ENCODE measurements at regions not wholly inside any gene's neighbourhood (a gene's known extent, or its start where the extent isn't known, plus 50 kb on each side); places are given as distances from the start of the nearest gene placed in this dataset.

DNA sequence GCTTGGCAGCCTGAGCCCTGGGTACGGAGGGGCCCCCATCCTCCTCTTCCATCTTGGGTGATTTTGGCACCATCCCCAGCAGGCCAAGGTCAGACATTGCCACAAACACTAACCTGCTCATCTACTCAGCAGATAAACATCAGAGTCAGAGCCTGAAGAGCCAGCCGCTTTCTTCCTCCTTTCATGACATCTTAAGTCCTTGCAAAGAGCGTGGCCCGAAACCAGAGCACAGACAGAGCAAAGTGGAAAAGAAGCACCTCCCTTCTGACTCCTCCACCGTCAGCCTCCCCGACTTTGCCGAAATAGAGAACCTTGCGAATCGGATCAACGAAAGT lies 60.4 kb upstream of the RPH3AL start:
- H3K4me3 ChIP-seq (ENCODE audit: control insufficient read depth, low read depth, low read length), result no peak overlapping the region
- DNase-seq (ENCODE audit: low read depth), result no peak
- TF ChIP-seq, protein P1, sequence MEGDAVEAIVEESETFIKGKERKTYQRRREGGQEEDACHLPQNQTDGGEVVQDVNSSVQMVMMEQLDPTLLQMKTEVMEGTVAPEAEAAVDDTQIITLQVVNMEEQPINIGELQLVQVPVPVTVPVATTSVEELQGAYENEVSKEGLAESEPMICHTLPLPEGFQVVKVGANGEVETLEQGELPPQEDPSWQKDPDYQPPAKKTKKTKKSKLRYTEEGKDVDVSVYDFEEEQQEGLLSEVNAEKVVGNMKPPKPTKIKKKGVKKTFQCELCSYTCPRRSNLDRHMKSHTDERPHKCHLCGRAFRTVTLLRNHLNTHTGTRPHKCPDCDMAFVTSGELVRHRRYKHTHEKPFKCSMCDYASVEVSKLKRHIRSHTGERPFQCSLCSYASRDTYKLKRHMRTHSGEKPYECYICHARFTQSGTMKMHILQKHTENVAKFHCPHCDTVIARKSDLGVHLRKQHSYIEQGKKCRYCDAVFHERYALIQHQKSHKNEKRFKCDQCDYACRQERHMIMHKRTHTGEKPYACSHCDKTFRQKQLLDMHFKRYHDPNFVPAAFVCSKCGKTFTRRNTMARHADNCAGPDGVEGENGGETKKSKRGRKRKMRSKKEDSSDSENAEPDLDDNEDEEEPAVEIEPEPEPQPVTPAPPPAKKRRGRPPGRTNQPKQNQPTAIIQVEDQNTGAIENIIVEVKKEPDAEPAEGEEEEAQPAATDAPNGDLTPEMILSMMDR (conservative IDR thresholded peaks at IDR 0.05; ENCODE audit: control insufficient read depth, insufficient read depth, low read depth, low read length), result no peak

DNA sequence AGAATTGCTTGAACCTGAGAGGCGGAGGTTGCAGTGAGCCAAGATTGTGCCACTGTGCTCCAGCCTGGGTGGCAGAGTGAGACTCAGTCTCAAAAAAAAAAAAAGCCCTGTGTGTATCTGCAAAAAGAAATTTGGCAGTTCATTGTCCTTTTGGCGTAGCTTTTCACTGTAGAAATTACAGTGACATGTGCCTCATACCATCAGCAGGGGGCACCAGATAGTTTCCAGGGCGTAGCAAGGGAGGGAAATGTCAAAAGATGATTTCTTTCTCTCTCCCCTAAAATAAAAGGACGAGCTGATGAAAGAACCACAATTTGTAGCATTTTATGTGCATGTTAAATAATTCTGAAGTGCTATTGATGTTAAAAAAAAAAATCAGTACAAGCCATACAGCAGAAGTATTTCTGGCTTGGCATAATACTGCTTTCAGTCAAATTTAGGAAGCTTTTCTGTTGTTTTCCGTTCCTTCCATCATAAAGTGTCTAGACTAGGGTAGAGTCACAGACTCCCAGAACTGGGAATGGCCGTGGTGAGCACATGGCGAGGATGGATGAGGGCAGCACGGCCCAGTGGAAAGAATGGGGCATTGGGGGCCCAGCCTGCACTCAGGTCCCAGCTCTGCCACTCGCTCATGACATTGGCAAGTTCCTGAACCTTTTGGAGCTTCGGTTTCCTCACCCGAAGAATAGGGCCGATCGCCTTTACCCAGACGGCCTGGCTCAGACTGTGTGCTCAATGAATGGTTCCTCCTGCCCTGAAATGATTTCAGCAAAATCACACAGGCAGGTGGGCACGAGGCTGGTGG lies 59.8 kb upstream of the RPH3AL start:
- peak; percentile 68 for DNase-seq (ENCODE audit: low read depth)
- H3K4me3 ChIP-seq (ENCODE audit: control insufficient read depth, low read depth, low read length), result no peak overlapping the region

DNA sequence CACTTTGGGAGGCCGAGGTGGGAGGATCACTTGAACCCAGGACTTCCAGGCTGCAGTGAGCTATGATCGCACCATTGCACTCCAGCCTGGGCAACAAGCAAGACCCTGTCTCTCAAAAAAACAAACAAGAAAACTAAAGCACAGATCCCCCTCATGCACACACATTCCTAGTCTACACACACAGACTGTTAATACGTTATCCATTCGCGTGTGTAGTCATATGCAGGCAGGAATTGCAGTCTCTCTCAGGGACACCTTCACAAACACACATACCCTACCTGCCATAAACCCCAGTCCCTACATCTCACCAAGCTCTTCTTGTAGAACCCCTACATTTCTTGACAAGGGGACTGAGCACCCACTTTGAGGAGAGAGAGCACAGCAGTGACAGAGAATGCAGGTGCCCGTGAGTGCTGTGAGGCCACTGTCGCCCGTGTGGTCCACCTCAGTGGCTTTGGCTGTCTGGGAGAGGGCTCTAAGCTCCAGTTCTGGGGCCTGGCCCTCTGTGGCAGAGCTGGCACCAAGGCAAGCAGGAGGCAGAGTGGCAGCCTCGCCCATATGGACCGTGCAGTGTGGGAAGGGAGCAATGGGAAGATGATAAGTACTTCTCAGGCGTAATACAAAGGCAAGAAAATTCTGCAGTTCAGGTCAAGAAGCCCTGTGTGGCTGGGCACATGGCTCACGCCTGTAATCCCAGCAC lies 59.0 kb upstream of the RPH3AL start:
- TF ChIP-seq, protein P1 (conservative IDR thresholded peaks at IDR 0.05; ENCODE audit: control insufficient read depth, insufficient read depth, low read depth, low read length), result no peak
- H3K4me3 ChIP-seq (ENCODE audit: control insufficient read depth, low read depth, low read length), result peak overlapping the region; percentile 91
- no peak for DNase-seq (ENCODE audit: low read depth)

More for the DNA sequence above, 59.8 kb upstream of the RPH3AL start:
- TF ChIP-seq, protein P1 (conservative IDR thresholded peaks at IDR 0.05; ENCODE audit: control insufficient read depth, insufficient read depth, low read depth, low read length), result peak; percentile 91

DNA sequence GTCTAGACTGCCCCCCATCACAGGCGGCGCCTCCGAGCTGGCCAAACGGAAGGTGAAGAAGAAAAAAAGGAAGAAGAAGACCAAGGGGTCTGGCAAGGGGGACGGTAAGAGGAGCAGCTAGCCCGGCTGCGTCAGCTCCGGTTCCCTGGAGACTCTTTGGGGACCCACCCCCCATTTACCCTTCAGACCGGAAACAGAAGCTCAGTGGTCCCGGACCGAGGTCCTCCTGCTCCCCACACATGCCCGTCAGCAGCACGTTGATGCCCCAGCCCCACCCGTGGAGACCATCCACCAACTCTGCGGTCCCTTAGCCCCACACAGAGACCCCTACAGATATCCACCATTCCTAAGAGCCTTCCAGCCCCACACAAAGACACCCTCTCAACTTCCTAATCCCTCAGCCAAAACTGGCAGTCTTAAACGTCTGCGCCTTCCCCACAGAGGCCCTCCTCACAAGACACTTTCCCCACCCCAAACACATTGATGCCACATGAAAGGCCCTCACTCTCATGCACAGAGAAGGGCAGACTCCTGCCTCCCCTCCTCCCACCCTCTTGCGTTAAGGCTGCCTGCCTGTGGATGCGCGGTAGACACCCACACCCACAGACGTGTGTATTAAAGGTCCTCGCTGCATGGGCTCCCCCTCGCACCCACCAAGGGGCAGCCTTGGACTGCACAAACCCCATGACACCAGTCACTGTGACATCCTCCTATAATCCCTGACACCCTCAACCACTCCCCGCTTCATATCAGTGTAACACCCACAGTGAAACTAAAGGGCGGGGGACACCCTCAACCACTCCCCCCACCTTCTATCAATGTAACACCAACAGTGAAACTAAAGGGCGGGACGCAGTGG lies 58.2 kb upstream of the RPH3AL start:
- TF ChIP-seq, protein P1 (conservative IDR thresholded peaks at IDR 0.05; ENCODE audit: control insufficient read depth, insufficient read depth, low read depth, low read length), result peak; percentile 1
- H3K4me3 ChIP-seq (ENCODE audit: control insufficient read depth, low read depth, low read length), result peak overlapping the region; percentile 91
- DNase-seq (ENCODE audit: low read depth), result peak; percentile 35

DNA sequence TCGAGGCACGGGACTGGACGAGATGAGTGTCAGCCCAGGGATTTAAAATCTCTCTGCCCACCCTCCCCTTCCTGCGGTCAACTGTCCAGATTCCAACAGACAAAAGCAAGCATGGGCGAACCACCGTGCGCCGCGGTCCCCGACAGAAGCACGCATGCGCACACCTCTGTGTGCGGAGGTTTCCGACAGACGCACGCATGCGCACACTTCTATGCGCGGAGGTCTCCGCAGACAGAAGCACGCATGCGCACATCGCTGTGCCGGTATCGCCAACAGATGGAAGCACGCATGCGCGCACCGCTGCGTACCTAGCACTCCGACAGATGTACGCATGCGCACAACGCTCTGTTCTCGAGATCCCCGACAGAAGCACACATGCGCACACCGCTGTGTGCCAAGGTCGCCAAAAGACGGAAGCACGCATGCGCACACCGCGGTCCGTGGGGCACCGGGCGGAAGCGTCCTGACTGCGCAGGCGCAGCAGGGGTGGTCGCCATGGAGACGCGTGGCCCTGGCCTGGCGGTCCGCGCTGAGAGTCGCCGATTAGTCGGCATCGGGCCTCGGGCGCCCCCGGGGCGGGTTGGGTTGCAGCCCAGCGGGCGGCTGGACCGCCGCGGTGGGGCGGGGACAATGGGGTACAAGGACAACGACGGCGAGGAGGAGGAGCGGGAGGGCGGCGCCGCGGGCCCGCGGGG lies 57.4 kb upstream of the RPH3AL start:
- TF ChIP-seq, protein P1 (conservative IDR thresholded peaks at IDR 0.05; ENCODE audit: control insufficient read depth, insufficient read depth, low read depth, low read length), result no peak
- DNase-seq (ENCODE audit: low read depth), result peak; percentile 99
- peak overlapping the region; percentile 91 for H3K4me3 ChIP-seq (ENCODE audit: control insufficient read depth, low read depth, low read length)

DNA sequence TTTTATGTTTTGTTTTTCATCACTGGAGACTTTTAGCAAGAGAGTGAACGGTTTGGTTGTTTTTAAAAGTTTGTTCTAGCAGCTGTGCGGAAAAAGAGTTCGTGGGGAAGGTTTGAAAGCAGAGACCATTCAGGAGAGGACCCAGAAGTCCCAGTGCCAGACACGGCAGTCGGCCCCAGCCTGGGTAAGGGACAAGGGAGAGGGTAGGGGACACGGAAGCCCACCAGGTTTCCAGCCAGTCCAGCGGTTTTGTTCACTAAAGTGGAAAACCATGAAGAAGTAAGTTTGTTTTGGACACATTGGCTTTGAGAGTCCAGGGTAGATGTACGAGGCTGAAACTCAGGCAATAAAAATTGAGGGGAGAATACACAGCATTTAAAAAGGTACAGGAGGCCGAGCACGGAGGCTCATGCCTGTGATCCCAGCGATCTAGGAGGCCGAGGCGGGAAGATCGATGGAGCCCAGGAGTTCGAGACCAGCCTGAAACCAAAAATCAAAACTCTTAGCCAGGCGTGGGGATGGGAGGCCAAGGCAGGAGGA lies 56.8 kb upstream of the RPH3AL start:
- TF ChIP-seq, protein P1 (conservative IDR thresholded peaks at IDR 0.05; ENCODE audit: control insufficient read depth, insufficient read depth, low read depth, low read length), result no peak
- DNase-seq (ENCODE audit: low read depth), result no peak
- peak overlapping the region; percentile 47 for H3K4me3 ChIP-seq (ENCODE audit: control insufficient read depth, low read depth, low read length)

All from fibroblast of mammary gland (primary cell).